ENCODE measurements at regions not wholly inside any gene's neighbourhood (a gene's known extent, or its start where the extent isn't known, plus 50 kb on each side); places are given as distances from the start of the nearest gene placed in this dataset.

GRCh38 chr2:53484531-53484930, 283.1 kb upstream of the CHAC2 start:
- TF ChIP-seq POLR2A (IDR thresholded peaks at IDR 0.05) = no peak
- TF ChIP-seq, protein P1, sequence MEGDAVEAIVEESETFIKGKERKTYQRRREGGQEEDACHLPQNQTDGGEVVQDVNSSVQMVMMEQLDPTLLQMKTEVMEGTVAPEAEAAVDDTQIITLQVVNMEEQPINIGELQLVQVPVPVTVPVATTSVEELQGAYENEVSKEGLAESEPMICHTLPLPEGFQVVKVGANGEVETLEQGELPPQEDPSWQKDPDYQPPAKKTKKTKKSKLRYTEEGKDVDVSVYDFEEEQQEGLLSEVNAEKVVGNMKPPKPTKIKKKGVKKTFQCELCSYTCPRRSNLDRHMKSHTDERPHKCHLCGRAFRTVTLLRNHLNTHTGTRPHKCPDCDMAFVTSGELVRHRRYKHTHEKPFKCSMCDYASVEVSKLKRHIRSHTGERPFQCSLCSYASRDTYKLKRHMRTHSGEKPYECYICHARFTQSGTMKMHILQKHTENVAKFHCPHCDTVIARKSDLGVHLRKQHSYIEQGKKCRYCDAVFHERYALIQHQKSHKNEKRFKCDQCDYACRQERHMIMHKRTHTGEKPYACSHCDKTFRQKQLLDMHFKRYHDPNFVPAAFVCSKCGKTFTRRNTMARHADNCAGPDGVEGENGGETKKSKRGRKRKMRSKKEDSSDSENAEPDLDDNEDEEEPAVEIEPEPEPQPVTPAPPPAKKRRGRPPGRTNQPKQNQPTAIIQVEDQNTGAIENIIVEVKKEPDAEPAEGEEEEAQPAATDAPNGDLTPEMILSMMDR (IDR thresholded peaks at IDR 0.05 in 4 of 5, conservative IDR thresholded peaks at IDR 0.05 in 1 of 5) = no peak

All from gastrocnemius medialis (tissue), 4 donors.